ENCODE measurements at regions not wholly inside any gene's neighbourhood (a gene's known extent, or its start where the extent isn't known, plus 50 kb on each side); places are given as distances from the start of the nearest gene placed in this dataset.

- no peak for DNase-seq (ENCODE audit: low read depth)
Measured at GRCh38 chr20:60125513-60125912, 167.3 kb downstream of the CDH26 start.

- no peak for DNase-seq (ENCODE audit: low read depth)
Measured at GRCh38 chr20:60126975-60127374, 168.8 kb downstream of the CDH26 start.

- DNase-seq (ENCODE audit: low read depth), result peak; percentile 82
Measured at GRCh38 chr20:60131375-60131774, 173.2 kb downstream of the CDH26 start.

- DNase-seq (ENCODE audit: low read depth), result peak; percentile 7
Measured at GRCh38 chr20:60132162-60132826, 174.1 kb downstream of the CDH26 start.

- DNase-seq (ENCODE audit: low read depth), result no peak
Measured at GRCh38 chr20:60132827-60133670, 174.8 kb downstream of the CDH26 start.

GRCh38 chr20:60135276-60135675 is 177.1 kb downstream of the CDH26 start:
- DNase-seq (ENCODE audit: low read depth), result no peak

- peak; percentile 3 for DNase-seq (ENCODE audit: low read depth)
Measured at GRCh38 chr20:60136645-60137401, 178.6 kb downstream of the CDH26 start.

GRCh38 chr20:60137657-60138245 is 179.5 kb downstream of the CDH26 start:
- peak; percentile 39 for DNase-seq (ENCODE audit: low read depth)

- DNase-seq (ENCODE audit: low read depth), result peak; percentile 52
Measured at GRCh38 chr20:60138256-60139220, 180.3 kb downstream of the CDH26 start.

- no peak for DNase-seq (ENCODE audit: low read depth)
Measured at GRCh38 chr20:60139663-60140446, 181.6 kb downstream of the CDH26 start.

GRCh38 chr20:60142587-60142986 is 184.4 kb downstream of the CDH26 start:
- DNase-seq (ENCODE audit: low read depth), result no peak

GRCh38 chr20:60143261-60143842 is 185.1 kb downstream of the CDH26 start:
- DNase-seq (ENCODE audit: low read depth), result no peak

- peak; percentile 52 for DNase-seq (ENCODE audit: low read depth)
Measured at GRCh38 chr20:60144404-60144803, 186.2 kb downstream of the CDH26 start.

GRCh38 chr20:60144974-60145527 is 186.8 kb downstream of the CDH26 start:
- no peak for DNase-seq (ENCODE audit: low read depth)

- no peak for DNase-seq (ENCODE audit: low read depth)
Measured at GRCh38 chr20:60147004-60147403, 188.8 kb downstream of the CDH26 start.

GRCh38 chr20:60148885-60149284 is 190.7 kb downstream of the CDH26 start:
- no peak for DNase-seq (ENCODE audit: low read depth)

GRCh38 chr20:60152792-60153191 is 194.6 kb downstream of the CDH26 start:
- no peak for DNase-seq (ENCODE audit: low read depth)

GRCh38 chr20:60160451-60161145 is 202.4 kb downstream of the CDH26 start:
- no peak for DNase-seq (ENCODE audit: low read depth)
